ENCODE measurements at regions not wholly inside any gene's neighbourhood (a gene's known extent, or its start where the extent isn't known, plus 50 kb on each side); places are given as distances from the start of the nearest gene placed in this dataset.

GRCh38 chr3:73120710-73121109 lies 59.3 kb downstream of the EBLN2 start:
- TF ChIP-seq CTCF (IDR thresholded peaks at IDR 0.05; ENCODE audit: insufficient read depth, low read length): no peak
- no peak overlapping the region for H3K4me3 ChIP-seq (ENCODE audit: low read depth, low read length)
- DNase-seq (ENCODE audit: low read depth): no peak

GRCh38 chr3:73121669-73122331 lies 60.3 kb downstream of the EBLN2 start:
- no peak for DNase-seq (ENCODE audit: low read depth)
- no peak for TF ChIP-seq CTCF (IDR thresholded peaks at IDR 0.05; ENCODE audit: insufficient read depth, low read length)
- no peak overlapping the region for H3K4me3 ChIP-seq (ENCODE audit: low read depth, low read length)

GRCh38 chr3:73134034-73134433 lies 72.6 kb downstream of the EBLN2 start:
- TF ChIP-seq CTCF (IDR thresholded peaks at IDR 0.05; ENCODE audit: insufficient read depth, low read length): no peak
- no peak overlapping the region for H3K4me3 ChIP-seq (ENCODE audit: low read depth, low read length)
- no peak for DNase-seq (ENCODE audit: low read depth)

GRCh38 chr3:73136941-73137340 lies 75.5 kb downstream of the EBLN2 start:
- DNase-seq (ENCODE audit: low read depth): no peak
- no peak overlapping the region for H3K4me3 ChIP-seq (ENCODE audit: low read depth, low read length)
- no peak for TF ChIP-seq CTCF (IDR thresholded peaks at IDR 0.05; ENCODE audit: insufficient read depth, low read length)

- TF ChIP-seq CTCF (IDR thresholded peaks at IDR 0.05; ENCODE audit: insufficient read depth, low read length): no peak
- no peak overlapping the region for H3K4me3 ChIP-seq (ENCODE audit: low read depth, low read length)
- DNase-seq (ENCODE audit: low read depth): no peak
Measured at GRCh38 chr3:73137736-73138403, 76.4 kb downstream of the EBLN2 start.

GRCh38 chr3:73140772-73141442 lies 79.4 kb downstream of the EBLN2 start:
- DNase-seq (ENCODE audit: low read depth): no peak
- no peak for TF ChIP-seq CTCF (IDR thresholded peaks at IDR 0.05; ENCODE audit: insufficient read depth, low read length)
- no peak overlapping the region for H3K4me3 ChIP-seq (ENCODE audit: low read depth, low read length)

Data from fibroblast of the aortic adventitia (primary cell).